GM12875 (cell line): ENCODE measurements at regions not wholly inside any gene's neighbourhood (a gene's known extent, or its start where the extent isn't known, plus 50 kb on each side); places are given as distances from the start of the nearest gene placed in this dataset.

Source experiments
- H3K4me3 ChIP-seq: one replicate; pipeline ENCODE4 v1.5.1; 2011; ENCODE audit warnings: low read depth, low read length, control low read depth
- TF ChIP-seq, protein P1 (sequence below): IDR thresholded peaks from 2 replicates; pipeline ENCODE4 v1.5.1; 2011; ENCODE audit warnings: low read depth, mild to moderate bottlenecking, control low read depth, inconsistent platforms, low read length, moderate library complexity, borderline replicate concordance; ENCODE audit not compliant: insufficient read depth

DNA sequence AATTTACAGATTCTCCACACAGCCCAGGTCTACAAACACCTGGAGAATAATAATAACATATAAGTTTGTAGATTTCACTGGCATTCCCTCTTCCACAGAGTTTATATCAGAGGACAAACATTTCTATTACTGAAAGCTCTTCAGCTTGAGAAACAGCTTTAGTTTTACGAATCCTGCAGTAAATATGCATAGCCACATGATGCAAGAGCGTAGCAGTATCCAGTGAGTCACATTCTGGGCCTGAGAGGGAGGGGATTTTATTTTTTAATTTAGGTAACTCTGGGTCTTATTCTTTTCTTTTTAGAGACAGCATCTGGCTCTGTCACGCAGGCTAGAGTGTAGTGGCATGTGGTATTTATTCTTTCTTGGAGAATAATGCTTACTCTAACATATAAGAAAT is 1002.8 kb downstream of the TRHDE start:
- TF ChIP-seq, protein P1, sequence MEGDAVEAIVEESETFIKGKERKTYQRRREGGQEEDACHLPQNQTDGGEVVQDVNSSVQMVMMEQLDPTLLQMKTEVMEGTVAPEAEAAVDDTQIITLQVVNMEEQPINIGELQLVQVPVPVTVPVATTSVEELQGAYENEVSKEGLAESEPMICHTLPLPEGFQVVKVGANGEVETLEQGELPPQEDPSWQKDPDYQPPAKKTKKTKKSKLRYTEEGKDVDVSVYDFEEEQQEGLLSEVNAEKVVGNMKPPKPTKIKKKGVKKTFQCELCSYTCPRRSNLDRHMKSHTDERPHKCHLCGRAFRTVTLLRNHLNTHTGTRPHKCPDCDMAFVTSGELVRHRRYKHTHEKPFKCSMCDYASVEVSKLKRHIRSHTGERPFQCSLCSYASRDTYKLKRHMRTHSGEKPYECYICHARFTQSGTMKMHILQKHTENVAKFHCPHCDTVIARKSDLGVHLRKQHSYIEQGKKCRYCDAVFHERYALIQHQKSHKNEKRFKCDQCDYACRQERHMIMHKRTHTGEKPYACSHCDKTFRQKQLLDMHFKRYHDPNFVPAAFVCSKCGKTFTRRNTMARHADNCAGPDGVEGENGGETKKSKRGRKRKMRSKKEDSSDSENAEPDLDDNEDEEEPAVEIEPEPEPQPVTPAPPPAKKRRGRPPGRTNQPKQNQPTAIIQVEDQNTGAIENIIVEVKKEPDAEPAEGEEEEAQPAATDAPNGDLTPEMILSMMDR: no peak
- no peak overlapping the region for H3K4me3 ChIP-seq

DNA sequence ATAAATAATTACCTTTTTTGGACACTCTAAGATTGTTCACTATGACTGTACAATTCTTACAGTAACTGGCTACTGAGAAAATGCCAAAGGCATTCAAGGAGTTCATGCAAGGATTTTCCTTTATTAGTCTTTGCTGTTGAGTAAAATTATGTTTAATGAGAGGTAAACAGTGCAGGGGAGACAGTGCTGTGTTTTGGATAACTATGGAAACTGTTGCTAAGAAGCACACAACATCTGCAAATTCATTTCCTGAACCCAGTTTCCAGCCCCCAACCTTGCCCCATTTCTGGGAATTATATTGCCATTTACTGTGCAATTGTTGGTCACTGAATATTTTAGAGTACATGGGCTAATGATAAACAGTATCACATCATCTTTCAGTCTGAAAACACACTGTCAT is 1005.8 kb downstream of the TRHDE start:
- TF ChIP-seq, protein P1: no peak
- no peak overlapping the region for H3K4me3 ChIP-seq

DNA sequence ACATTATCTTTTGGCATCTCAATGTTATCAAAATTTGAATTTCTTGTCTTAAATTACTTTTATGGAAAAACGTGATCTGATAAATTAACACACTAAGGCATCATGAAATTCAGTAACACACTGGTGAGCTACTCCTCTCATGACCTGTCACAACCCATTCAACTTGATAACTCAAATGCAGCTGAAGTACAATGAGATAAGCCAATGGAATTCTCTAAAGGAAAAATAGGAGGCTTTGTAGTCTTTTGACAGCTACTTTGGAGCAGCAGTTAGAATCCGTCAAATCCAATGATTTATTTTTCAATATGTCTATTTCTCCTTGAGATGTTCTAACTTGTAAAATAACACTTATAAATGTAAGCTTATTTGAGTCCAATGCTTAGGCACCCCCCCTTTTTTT is 1029.4 kb downstream of the TRHDE start:
- no peak overlapping the region for H3K4me3 ChIP-seq
- TF ChIP-seq, protein P1: no peak

DNA sequence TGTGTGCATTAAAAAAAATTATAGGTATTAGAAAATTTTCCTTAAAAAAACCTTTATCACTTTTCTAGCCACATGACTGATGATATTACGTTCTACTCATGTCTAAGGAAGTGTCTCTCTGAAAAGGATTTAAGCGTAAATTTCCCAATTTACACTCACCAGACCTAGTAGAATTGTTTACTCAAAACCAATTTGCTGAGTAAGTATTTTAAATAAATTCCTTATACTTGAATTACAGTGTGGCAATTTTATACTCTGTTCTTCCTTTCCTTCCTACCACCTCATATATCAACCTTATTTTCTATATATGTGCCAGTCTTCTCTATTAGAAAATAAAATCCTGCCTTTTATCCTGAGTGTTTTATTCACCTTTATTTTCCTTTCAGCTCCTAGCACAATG is 1035.1 kb downstream of the TRHDE start:
- H3K4me3 ChIP-seq: no peak overlapping the region
- TF ChIP-seq, protein P1: no peak

DNA sequence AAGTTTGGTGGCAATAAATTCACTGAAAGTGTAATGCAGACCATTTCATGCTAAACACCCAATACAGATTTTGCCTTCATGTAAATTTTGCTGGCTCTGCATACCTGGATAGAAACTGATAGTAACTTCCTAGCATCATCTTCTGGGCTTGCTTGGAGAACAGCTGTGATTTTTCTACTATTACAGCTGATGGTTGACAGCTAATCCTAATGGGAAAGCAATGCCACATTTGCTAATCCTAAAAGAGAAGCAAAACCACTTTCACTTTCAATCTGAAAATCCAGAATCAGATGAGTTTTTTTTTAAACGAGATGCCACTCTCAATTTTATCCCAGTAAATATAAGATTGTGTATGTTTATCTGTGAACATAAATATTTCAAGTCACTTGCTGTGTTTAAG is 1035.9 kb downstream of the TRHDE start:
- TF ChIP-seq, protein P1: no peak
- no peak overlapping the region for H3K4me3 ChIP-seq

DNA sequence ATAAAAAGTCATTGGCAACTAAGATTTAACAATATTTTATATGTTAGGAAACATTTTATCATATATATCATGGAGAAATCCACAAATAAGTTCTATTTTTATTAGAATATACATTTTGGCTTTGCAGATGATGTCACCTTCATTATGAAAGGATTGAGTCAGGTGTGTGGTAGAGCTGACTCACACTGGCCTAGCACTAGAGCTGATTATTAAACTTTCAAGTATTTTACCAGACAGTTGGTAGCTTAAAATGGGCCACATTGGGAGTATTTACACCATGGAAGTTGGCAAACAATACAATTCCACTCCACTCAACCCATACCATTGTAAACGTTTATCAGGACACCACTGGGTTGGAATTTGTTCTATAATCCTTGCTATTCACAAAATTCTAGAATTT is 1036.6 kb downstream of the TRHDE start:
- TF ChIP-seq, protein P1: no peak
- H3K4me3 ChIP-seq: no peak overlapping the region

DNA sequence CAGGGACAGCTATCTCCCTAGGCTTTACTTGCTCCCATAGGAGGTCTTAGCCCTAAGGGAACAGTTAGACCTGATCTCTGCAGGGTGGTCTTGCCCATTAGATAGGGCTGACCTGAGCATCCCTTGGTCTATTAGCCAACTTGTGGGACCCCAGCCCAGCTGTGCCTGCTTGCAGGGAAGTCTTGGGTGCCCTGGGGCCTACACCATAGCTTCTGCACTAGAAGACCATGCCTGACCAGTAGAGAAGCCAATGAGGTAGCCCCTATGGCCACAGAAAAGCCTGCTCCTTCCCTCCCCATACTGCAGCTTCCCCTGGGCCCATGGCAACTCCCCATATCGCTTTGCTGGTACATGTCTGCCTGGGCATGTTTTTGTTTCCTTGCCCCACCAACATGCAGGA is 1049.1 kb downstream of the TRHDE start:
- TF ChIP-seq, protein P1: no peak
- no peak overlapping the region for H3K4me3 ChIP-seq
